T-helper 2 cell treated with Interferon-gamma antibody and Interleukin-4, amounts not matched to agents 100 ng/mL and 5 ng/mL, for 36 hours (primary cell): ENCODE measurements at regions not wholly inside any gene's neighbourhood (a gene's known extent, or its start where the extent isn't known, plus 50 kb on each side); places are given as distances from the start of the nearest gene placed in this dataset.

Experiments used
- intact Hi-C: fragments of 100-400 bp; cut with micrococcal nuclease; formaldehyde crosslinking; loops from one replicate; pipeline ENCODE4 v1.15.1; 2023

DNA sequence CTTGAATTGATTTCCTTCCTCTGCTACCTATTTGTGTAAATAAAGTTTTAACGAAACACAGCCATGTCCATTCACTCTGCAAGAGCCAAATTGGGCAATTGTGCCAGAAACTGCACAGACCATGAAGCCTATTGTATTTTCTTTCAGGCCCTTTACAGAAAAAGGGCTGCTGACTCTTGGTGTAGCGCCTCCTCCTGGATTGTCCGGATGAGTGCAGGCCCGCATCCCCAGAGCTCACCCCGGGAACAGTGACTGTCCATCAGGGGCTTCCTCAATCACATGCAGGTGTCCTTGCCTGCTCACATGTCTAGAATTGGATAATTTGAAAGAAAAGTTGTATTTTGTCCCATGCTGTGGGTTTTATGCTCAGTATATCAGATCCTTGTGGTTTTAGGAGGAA is 1282.2 kb downstream of the AACS start:
- intact Hi-C loops, result no loop called here

DNA sequence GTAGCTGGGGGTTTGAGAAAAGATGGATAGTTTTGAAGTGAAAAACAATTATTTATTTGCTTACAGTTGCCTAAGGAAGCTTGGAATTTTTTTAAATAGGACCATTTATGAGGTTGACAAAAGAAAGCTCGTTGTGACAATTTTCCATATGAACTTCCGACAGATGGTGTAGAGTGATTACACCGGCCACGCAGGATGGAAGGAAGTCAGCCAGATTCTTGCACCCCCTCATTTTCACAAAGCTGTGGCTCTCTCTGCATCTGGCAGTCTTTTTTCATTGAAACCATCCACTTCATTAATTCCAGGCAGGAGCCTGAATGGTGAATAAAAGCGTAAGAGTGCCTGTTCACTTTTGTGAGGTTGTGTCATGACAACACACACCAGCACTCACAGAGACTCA is 1284.1 kb downstream of the AACS start:
- intact Hi-C loops, result no loop called here

DNA sequence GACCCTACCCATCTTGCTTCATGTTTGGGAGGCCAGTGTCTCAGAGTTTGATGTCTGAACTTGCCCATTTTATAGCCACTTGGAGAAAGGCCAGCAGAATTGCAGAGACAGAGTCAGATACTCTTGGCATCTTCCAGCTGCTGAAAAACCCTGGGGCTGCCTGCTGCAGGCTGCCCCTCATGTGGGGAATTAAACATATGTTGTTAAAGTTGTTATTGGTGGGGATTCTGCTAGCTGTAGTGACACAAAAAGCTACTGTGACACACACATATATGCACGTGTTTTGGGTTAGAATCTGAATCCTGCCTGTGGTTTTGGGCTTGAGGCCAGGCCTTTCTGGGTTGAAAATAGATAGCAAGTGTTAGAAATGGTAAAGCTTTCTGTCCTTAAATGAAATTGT is 1288.4 kb downstream of the AACS start:
- intact Hi-C loops, result no loop called here

DNA sequence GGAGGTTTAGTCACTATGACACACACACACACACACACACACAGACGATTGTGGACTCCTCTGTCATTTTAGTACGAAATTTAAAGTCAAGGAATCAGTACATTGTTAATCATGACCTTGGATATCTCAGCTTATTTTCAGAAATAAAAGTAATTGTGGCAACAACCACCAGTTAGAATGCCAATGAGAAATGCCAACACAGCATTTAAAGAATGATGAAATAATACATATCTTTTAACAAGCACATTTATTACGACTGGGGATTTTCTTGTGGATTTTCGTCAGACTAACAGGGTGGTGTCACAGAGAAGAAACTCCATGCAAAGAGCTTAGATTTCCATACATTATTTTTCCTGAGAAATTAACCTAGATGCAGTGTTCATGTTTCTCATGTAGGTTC is 1289.4 kb downstream of the AACS start:
- intact Hi-C loops, result no loop called here

DNA sequence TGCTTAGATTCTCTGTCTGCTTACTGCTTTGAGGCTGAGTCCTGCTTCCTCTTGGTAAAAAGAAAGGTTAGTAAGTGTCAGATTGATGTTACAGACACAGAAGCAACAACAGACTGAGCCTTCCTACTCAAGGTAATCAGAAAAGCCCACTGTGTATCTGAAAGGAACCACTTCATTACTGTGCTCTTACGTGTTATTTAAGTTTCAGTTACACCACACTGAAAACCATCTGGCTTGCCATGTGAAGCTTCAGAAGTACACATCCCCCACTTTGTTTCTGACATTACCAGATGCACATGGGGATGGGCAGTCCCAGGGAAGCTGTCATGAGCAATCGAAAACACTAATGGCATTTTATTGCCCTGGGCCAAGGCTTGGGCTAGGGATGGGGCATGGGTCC is 1290.1 kb downstream of the AACS start:
- intact Hi-C loops, result no loop called here

DNA sequence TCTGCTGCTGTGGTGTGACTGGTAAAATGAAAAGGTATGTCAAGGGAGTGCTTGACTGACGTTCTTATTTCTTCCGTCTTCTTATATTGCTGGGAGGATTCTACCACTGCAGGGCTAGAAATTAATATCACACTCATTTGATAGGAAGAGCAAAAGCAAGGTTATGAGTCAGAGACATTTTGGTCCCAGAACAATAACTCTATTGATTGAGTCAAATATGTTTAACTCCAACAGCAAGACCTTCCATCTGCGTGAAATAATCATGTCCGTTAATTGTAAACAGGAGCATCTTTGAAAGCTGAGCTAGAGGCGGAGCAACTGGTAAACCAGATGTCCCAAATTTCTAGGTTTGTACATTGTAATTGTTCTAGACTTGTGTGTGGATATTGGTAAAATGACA is 1293.6 kb downstream of the AACS start:
- intact Hi-C loops, result no loop called here

DNA sequence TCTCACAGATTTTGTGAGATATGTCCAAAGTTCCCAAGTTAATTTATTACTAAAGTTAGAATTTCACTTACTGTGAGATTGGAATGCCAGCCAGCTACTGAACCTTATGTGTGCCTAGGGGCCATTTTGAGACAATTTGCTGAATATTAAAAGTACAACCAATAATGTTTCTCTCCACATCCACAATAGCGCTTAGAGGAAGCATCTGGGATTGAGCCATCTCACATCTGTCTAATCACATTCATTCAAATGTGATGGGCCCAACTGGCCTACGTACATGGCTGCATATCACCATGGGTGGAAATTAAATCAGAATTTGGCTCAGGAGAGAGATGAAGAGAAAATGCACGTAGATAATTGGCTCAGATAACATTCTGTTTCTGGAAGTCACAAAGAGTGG is 1294.0 kb downstream of the AACS start:
- intact Hi-C loops, result no loop called here

DNA sequence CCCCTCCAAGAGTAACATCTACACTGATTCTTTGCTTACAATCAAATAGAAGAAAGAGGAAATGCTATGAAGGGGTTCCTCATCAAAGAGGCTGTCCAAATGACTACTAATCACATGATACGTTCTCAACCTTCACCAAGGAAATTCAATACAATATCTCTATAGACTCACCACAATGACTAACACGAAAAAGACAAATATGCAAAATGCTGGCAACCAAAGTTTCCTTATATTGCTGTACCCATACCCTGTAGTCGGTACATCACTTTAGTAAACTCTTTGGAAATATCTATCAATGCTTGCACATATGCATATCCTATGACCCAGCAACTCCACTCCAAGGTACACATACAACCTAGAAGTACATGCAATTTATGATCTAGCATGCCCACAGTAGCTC is 1296.6 kb downstream of the AACS start:
- intact Hi-C loops, result no loop called here

DNA sequence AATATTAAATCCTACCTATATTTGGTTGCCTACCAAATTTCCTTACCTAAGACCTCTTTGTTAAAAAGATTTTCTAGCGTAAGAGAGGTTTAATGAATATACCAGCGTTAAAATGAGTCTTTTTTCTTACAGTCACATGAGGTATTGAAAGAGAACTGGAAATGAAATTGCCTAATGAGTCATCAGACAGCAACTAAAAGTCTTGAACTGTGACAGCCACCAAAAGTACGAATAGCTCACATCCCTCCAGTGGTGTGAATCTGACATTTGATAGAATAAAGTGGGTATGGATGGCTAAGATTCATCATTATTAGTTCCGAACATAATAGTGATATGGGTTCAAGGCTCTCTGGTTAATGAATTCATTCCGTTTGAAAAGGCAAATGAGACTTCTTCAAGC is 1297.3 kb downstream of the AACS start:
- intact Hi-C loops, result no loop called here

DNA sequence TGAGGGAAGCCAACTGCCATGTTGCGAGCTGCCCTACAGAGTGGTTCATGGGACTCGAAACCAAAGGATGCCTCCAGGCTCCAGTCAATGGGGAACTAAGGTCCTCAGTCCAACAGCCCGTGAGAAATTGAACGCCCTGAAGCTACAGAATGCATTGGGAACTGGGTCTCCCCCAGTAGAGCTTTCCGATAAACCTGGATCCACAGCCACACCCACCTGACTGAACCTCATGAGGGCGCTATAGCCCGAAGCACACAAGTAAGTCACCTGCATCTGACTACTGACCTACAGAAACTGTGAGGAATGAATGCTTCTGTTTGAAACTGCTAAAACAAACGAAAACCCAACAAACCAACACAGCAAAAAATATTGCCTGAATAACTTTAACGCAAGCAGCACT is 1297.7 kb downstream of the AACS start:
- intact Hi-C loops, result no loop called here

DNA sequence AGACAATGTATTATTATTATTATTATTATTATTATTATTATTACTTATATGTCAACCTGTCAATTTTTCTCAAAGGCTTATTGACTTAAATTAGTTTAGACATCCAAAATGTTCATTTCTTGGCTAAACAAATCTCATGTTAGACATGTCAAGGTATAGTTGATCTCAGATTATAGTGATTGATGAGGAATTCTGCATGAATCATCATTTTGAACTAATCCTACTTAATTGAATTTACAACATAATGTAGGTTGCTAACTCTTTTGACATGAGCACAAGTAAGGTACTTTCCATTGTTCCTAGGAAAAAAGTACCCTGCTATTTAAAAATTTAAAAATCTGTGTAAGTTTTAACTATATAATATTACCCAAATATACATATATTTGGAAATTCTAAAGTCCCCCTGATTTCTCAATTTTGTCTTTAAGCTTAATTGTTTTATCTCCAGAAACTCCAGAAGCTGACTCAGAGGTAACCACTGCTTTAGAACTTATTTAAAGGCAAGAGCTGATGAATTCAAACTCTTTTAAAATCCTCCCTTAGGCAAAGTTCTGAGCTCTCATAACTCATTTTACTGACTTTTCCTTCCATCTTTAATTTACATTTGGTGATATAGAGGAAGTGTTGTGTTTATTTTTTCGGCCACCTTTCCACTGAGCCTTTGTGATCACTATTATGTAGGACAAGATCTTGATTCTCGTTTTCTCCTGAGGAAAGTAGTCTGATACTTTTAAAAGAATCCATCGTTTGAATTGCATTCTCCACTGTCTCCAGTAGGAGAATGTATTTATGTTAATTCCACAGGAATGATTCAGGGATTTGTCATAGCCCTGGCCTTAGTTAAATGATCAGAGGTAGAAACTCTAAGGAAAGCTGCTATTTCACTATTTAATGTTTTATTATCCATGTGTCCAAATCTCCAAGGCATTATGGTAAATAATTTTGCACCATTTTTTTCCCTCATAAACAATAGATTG is 1304.5 kb downstream of the AACS start:
- intact Hi-C loops, result no loop called here

DNA sequence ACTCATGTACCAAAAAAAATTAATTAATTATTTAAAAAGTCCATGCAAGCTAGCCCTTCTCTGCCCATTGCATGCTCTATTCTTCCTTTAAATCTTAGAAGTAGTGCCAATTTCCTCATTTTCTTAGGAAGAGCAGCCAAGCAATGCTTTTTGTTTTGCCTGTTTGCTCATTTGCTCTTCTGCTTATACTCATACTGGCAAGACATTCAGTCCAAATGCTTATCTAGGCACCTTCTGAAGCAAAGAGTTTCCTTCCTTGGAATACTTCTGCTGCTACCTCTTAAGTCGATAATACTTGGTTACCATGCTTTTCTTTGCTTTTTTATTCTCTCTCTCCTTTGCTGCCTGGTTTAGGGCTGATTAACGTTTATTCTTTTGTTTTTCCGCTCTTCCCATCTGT is 1318.3 kb downstream of the AACS start:
- intact Hi-C loops, result no loop called here

DNA sequence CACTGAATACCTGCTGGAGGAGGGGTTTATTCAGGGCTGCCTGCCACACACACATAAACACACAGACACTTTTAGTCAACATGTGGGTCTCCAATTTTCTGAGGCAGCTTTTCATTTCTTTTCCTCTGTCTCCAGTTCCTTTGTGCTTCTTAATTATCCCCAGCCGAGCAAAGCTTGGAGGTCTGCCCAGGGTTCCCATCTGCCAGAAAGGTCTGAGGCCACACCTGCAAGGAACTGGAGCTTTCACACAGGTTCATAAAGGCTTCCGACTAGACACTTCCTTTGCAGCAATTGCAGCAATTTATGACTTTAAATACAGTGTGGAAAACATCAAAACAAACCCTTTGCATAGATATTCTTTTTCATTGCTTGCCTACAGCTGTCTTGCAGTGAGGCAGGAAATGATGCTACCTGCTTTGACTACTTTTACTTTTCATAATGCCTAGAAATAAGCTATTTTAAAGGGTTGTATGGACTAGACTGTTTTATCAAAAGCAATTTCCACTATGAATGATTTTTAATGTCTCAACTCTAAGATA is 1318.9 kb downstream of the AACS start:
- intact Hi-C loops, result no loop called here

DNA sequence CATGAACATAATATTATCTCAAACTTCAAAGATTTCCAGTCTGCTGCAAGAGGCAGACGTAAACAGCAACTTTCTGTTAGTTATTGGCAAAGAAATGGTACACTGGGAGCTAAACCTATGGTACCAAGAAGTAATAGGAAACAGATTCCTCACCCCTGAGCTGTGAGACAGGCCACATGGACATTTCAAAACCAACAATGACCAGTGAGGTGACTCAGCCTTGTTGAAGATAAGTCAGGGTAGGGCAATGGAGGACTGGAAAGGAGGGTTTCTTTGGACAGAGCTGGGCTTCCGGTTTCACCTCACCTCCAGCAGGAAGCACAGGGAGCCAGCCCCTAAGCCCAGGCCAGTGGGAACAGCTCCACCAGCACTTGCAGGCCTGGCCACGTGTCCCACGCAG is 1320.5 kb downstream of the AACS start:
- intact Hi-C loops, result no loop called here

DNA sequence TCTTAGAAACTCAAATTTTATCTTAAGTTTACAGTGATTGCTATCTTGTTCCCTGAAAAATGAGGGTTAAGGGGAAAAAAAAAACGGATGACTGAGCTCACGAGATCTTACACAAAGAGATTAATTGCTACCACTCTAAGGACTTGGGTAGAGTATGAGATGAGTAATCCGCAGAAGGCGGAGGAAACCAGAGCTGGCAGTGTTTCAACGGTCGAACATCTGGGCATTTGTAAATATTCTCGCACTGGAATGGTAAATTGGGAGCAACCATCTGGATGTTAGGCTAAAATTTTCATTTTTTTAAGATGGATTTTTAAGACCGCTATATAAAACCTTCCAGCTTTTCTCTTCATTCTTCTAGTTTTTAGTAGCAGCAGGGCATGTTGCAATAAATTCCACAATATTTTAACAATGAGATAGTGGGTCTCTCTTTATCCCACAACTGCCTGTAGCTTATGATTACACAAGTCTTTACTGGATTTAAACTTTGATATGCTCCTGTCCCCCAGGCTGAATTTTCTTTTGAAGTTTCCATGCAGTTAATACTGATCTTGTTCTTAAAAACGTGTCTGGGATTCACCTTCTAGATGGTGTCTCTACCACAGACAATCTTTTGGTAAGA is 1324.1 kb downstream of the AACS start:
- intact Hi-C loops, result no loop called here

DNA sequence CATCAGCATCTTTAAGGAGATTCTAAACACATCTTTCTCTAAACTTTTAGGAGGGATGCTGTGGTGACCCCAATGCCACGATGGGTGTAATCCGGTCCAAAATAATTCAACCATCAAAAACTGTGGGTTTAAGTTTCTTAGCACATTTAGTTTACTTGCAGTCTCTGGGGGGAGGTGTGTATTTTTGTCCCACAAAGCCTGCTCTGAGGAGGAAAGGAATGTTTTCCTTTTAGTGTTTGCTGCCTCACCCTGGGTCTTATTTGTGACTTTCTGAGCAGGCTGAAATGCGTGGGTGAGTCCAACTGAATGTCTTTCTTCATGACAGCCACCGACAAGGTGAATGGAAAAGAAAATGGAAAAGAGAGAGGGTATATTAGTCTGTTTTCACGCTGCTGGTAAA is 1324.7 kb downstream of the AACS start:
- intact Hi-C loops, result no loop called here

DNA sequence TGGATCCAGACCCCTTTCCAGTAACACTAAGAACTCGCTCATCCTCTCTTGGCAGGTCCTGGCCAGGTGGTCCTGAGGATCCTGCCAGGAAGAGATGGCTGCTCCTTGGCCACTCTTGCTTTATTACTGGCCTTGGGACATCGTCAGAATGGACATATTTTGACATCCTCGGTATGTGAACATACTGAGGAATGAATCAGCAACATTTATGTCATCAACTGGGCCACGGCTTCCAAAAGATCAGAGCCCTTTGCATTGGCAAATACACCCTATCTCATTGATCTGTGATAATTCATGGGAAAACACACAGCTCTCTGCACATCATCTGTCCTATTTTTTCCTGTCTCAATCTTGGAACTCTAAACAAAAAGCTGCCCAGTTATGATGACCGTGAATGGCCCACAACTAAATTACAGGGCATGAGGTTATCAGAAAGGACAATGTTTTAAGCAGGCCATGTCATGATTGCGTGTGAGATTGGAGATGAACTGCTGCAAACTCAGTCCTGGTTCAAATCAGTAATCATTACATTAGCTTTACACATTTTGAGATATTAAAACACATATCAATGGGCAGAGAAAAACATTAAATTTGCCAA is 1325.8 kb downstream of the AACS start:
- intact Hi-C loops, result no loop called here

DNA sequence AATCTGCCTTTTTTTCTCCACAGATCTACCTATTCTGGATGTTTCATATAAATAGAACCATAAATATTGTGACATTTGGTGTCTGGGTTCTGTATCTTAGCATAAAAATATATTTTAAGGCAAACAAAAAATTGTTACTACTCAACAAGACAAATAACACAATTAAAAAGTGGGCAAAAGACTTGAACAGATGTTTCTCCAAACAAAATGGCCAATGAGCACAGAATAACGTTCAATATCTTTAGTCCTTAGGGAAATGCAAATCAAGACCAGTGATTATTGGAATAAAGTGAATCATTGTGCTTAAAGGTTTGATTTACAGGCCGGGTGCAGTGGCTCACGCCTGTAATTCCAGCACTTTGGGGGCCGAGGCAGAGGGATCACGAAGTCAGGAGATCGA is 1331.3 kb downstream of the AACS start:
- intact Hi-C loops, result no loop called here

DNA sequence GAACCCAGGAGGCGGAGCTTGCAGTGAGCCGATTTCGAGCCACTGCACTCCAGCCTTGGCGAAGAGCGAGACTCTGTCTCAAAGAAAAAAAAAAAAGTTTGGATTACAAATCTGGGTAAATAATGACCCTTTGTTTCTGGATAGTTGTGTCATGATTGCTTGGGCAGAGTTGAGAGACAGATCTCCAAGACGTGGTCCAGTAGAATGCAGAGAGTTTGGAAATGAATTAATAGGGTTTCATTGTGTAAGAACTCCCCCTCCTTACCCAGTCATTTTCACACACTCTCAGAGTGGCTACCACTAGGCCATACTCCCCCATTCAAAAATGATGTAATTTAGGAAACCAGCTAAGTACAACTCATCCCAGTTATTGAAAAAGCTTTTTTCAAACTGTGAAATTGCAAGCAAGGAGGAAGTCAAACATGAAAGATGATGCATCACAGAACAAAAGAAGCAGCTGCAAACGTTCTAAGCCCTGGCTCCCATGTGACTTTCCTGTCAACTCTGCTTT is 1331.9 kb downstream of the AACS start:
- intact Hi-C loops, result no loop called here

DNA sequence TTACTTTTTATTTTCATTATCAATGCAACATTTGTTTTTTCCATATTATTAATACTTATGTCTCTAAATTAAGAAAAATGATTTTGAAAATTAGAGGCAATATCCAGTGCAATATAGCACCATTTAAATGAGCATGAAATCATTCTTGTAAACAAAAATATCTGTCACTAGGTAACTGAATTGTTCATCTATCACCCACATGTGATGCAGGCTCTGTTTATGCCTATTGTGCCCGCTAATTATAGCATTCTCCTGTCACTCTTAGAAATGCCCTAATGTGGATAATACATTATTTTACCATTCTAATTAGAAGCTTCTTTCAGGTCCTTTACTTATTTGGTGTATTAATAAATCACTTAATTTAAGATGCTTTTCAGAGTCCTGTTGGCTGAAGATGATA is 1332.4 kb downstream of the AACS start:
- intact Hi-C loops, result no loop called here

DNA sequence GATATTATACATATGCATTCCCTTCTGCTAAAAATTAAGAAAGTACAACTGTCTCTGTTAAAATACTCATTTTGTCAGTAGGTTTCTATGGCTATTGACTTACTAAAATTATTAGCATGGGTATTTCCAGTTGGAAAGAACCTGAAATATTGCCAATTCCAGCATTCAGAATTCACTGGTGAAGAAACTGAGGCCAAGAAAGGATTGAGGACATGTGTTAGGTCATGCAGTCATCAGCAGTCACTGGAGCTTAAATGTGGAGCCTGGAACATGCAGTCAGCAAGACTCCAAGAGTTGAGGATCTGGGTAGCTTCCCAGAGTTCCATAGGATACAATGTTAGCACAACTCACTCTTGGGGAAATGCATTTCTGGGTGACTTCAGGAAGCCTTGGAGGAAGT is 1335.6 kb downstream of the AACS start:
- intact Hi-C loops, result no loop called here

DNA sequence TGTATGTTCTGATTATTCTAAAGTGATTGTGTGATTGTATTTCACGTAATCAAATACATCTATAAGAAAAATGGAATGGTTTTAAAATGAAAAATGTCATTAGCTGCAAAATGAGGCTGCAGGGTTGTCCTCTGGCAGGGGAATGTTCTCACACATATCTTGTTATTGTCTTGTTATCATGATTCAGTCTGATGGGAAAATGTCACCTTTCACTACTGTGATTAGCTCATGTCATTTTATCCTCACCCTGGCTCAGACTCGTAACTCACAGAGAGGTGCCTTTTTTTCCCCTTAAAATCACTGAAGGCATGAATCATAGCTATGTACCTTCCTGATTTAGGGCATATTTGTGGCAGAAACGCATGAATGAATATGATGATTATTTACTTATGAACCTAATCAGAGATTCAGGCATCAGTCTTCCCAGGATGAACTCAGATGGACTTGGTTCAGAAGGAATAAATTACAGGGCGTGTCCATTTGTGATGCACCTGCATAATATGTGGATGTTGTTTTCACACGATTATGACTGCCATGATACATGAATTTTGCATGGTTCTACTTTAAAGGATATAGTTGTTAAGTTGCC is 1339.2 kb downstream of the AACS start:
- intact Hi-C loops, result no loop called here
